Osteocyte (in vitro differentiated cells): ENCODE measurements at regions not wholly inside any gene's neighbourhood (a gene's known extent, or its start where the extent isn't known, plus 50 kb on each side); places are given as distances from the start of the nearest gene placed in this dataset.

Experiments used
- DNase-seq: peaks from one replicate; pipeline ENCODE4 v3.0.0; 2021; ENCODE audit warnings: mixed read lengths; ENCODE audit not compliant: unreplicated experiment; ENCODE audit errors: extremely low spot score
- H3K27ac Mint-ChIP-seq: one replicate; pipeline ENCODE4 v1.8.0; 2021; ENCODE audit warnings: mild to moderate bottlenecking, mixed read lengths; ENCODE audit not compliant: unreplicated experiment
- H3K27me3 Mint-ChIP-seq: one replicate; pipeline ENCODE4 v1.8.0; 2021; ENCODE audit warnings: mixed read lengths; ENCODE audit not compliant: unreplicated experiment
- H3K36me3 Mint-ChIP-seq: one replicate; pipeline ENCODE4 v1.8.0; 2021; ENCODE audit warnings: mixed read lengths; ENCODE audit not compliant: unreplicated experiment
- H3K4me1 Mint-ChIP-seq: one replicate; pipeline ENCODE4 v1.8.0; 2021; ENCODE audit warnings: mixed read lengths; ENCODE audit not compliant: unreplicated experiment
- H3K4me3 Mint-ChIP-seq: one replicate; pipeline ENCODE4 v1.8.0; 2021; ENCODE audit warnings: mild to moderate bottlenecking, moderate library complexity, mixed read lengths; ENCODE audit not compliant: unreplicated experiment
- H3K9me3 Mint-ChIP-seq: one replicate; pipeline ENCODE4 v1.8.0; 2021; ENCODE audit warnings: mixed read lengths; ENCODE audit not compliant: unreplicated experiment
- TF ChIP-seq, protein P1 (sequence below): fragments of 200-600 bp; sonication (generic); IDR thresholded peaks from 2 replicates; pipeline ENCODE4 v1.5.0; 2021; ENCODE audit warnings: antibody characterized with exemption, mild to moderate bottlenecking, moderate library complexity

DNA sequence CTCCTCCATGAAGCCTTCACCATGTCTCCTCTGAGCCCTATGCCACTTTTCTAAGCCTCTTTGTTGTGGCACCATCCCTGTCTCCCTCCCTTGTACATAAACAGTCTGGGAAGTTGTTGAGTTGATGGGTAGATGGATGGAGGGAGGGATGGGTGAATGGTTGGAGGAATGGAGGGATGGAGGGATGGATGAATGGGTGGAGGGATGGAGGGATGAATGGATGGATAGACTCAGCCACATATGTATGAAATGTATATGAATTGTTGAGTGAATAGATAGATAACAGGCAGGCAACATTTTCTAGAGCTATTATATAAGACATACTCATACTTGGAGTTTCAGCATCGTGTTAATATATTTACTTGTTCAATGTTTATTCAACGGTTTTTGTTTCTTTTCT, 58.3 kb upstream of the HES1 start:
- no peaks in the 10 kb centered on the region for H3K9me3 Mint-ChIP-seq
- no peak overlapping the region for H3K4me3 Mint-ChIP-seq
- no peak overlapping the region for H3K27ac Mint-ChIP-seq
- H3K27me3 Mint-ChIP-seq = peaks cover 37% of the 10 kb centered on the region
- peaks cover 20% of the 10 kb centered on the region for H3K4me1 Mint-ChIP-seq
- TF ChIP-seq, protein P1, sequence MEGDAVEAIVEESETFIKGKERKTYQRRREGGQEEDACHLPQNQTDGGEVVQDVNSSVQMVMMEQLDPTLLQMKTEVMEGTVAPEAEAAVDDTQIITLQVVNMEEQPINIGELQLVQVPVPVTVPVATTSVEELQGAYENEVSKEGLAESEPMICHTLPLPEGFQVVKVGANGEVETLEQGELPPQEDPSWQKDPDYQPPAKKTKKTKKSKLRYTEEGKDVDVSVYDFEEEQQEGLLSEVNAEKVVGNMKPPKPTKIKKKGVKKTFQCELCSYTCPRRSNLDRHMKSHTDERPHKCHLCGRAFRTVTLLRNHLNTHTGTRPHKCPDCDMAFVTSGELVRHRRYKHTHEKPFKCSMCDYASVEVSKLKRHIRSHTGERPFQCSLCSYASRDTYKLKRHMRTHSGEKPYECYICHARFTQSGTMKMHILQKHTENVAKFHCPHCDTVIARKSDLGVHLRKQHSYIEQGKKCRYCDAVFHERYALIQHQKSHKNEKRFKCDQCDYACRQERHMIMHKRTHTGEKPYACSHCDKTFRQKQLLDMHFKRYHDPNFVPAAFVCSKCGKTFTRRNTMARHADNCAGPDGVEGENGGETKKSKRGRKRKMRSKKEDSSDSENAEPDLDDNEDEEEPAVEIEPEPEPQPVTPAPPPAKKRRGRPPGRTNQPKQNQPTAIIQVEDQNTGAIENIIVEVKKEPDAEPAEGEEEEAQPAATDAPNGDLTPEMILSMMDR = no peak
- DNase-seq = no peak
- no peaks in the 10 kb centered on the region for H3K36me3 Mint-ChIP-seq

DNA sequence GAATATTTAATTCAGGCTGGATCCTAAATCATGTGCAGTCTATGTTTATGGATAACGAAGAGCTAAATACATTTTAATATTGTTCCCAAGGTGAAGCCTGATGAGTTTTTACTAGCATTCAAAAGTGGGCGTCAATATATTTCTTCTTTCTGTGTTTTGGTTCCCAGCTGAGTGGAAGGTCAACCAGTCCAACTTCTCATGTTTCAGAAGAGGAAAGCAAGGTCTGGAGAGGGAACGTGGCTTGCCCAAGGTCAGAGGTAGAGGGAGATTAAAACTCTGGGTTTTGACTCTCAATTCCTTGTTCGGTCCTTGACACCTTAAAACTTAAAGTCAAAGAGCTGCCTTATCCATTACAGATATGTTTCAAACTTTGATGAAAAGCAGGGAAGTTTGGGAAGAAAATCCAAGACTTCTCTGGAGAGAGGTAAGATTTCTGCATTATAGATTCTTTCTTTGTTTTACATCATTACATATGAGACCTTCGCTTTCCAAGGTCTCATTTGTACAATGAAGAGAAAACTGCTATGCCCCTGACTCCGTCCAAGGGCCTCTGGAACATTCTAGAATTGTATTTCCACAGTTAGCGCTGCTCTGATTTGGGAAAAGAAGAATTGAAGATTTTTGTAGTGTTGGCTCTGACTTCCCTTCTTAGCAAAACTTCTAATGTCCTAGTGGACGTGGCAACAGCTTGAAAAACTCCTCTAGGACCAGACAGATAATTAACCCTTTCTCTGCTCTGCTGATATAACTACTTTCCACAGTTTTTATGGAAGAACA, 57.7 kb upstream of the HES1 start:
- Mint-ChIP-seq H3K9me3 (no peaks in the 10 kb centered on the region), H3K36me3 (no peaks in the 10 kb centered on the region), H3K27ac (no peak overlapping the region), H3K27me3 (peaks cover 37% of the 10 kb centered on the region), H3K4me1 (peaks cover 26% of the 10 kb centered on the region), H3K4me3 (no peak overlapping the region)
- DNase-seq = no peak
- TF ChIP-seq, protein P1 = no peak

DNA sequence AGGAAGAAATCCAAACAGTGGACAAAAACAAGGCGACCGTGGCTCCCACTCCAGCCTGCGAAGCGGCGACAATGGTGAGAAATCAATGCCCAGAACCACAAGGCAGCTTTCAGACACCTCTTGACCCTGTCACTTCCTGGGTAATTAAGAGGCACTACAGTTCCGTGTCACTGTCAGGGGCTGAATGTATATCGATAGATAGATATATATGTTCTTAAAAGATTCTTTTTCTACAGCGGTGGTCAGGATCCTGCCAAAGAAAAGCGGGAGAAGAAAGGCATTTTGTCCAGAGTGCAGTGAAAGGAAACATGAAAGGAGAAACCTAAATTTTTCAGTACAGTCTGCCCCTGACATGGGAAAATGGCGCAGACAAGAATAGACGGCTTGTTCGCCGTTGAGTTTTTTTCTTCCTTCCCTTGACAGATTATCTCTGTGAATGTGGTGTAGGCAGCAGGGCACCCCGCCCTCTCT, 56.2 kb upstream of the HES1 start:
- Mint-ChIP-seq H3K27ac (no peak overlapping the region), H3K36me3 (no peaks in the 10 kb centered on the region), H3K4me1 (peaks cover 38% of the 10 kb centered on the region), H3K9me3 (no peaks in the 10 kb centered on the region), H3K4me3 (no peak overlapping the region), H3K27me3 (peaks cover 30% of the 10 kb centered on the region)
- TF ChIP-seq, protein P1 = no peak
- DNase-seq = no peak

DNA sequence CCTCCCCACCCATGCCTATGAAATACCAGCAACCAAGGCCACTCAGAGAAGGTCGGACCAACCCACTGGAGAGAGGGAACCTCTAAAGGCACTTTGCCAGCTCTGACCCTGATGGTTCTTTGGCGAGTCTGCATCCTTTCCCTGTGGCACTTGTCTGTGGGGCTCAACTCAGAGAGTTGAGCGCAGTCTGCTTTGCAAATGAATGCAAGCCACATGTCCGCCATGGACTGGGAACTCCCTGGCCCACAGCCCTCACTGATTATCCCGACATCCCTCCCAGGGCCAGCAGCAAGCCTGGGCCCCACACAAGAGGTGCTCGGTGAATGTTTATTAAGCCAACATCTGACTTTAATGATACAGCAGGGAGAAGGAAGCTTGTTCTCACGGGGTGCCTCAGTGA, 55.5 kb upstream of the HES1 start:
- no peak for DNase-seq

More for the DNA sequence above, 55.5 kb upstream of the HES1 start:
- Mint-ChIP-seq H3K27me3 (peaks cover 30% of the 10 kb centered on the region), H3K27ac (no peak overlapping the region), H3K36me3 (no peaks in the 10 kb centered on the region), H3K4me1 (peaks cover 33% of the 10 kb centered on the region), H3K9me3 (no peaks in the 10 kb centered on the region), H3K4me3 (no peak overlapping the region)
- TF ChIP-seq, protein P1 = no peak
